ENCODE measurements at regions not wholly inside any gene's neighbourhood (a gene's known extent, or its start where the extent isn't known, plus 50 kb on each side); places are given as distances from the start of the nearest gene placed in this dataset.

DNA sequence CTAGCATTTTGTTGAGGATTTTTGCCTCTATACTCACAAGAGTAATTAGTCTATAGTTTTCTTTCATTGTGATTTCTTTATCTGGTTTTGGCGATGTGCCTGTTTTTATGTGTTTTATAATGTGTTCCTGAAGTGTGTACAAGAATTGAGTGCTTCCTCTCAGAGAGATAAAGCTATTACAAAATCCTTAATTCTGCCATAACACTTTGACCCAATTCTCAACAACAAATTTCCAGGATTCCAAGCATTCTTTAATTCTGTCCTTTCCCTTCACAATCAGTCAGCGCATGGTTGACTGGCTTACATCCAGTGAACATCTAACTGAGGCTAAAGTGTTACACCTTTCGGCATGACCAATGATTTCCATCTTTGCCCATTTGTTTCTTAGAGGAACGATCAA is 282.9 kb upstream of the MVB12B start:
- 93% methylated on average over 2 of the region's 4 CpGs for WGBS (ENCODE audit: insufficient coverage)
- Histone ChIP-seq H3K27ac (ENCODE audit: insufficient read depth in 1 of 2, low read depth in 1 of 2, low read length in 2 of 2, poor library complexity in 1 of 2, severe bottlenecking in 2 of 2) (no peak overlapping the region), H3K36me3 (ENCODE audit: control insufficient read depth in 4 of 4, insufficient read depth in 4 of 4, low read length in 3 of 4) (no peaks in the 10 kb centered on the region), H3K9me3 (ENCODE audit: control extremely low read depth in 1 of 5, control insufficient read depth in 4 of 5, insufficient read depth in 2 of 5, low read depth in 1 of 5, low read length in 4 of 5) (peaks cover 2 to 13% (median 7%) of the 10 kb centered on the region in 5 experiments), H3K4me3 (ENCODE audit: control insufficient read depth in 1 of 7, extremely low read depth in 1 of 7, insufficient read depth in 4 of 7, low read depth in 2 of 7, low read length in 6 of 7) (no peak overlapping the region), H3K27me3 (replicated peaks in 2 of 5; ENCODE audit: control insufficient read depth in 4 of 5, insufficient read depth in 5 of 5, low read length in 4 of 5) (peaks cover 0 to 7% (median 0%) of the 10 kb centered on the region in 5 experiments), H3K4me1 (ENCODE audit: control extremely low read depth in 1 of 4, control insufficient read depth in 4 of 4, insufficient read depth in 4 of 4, low read length in 3 of 4) (no peaks in the 10 kb centered on the region)
- no peak for DNase-seq
- CTCF ChIA-PET: no interaction called here
- POLR2A ChIA-PET: no interaction called here

DNA sequence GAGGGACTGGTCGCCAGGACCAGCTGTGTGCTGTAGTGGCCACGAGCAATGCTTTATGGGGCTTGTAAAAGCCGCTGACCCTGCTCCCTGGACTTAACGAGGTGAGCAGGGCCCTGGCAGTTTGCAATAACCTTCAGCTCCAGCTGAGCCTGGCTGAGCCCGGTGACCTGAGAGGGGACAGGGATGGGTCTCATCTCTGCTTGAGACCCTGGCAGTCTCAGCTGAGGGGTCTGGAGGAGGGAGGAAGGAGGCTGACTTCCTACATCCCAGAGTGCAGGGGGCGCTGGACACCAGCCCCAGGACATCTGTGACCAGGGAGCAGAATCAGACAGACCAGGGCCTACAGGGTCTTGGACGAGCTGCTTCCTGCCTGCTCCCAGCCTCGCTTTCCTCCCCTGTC is 277.5 kb upstream of the MVB12B start:
- ChIA-PET POLR2A (no interaction called here), CTCF (interaction anchor here (1.0 kb wide), 1 partner anchor 9 kb away, joined by 3 read pairs; no protein-coding TSS in a partner anchor)
- Histone ChIP-seq H3K4me3 (ENCODE audit: control insufficient read depth in 1 of 7, extremely low read depth in 1 of 7, insufficient read depth in 4 of 7, low read depth in 2 of 7, low read length in 6 of 7) (no peak overlapping the region), H3K27ac (ENCODE audit: insufficient read depth in 1 of 2, low read depth in 1 of 2, low read length in 2 of 2, poor library complexity in 1 of 2, severe bottlenecking in 2 of 2) (no peak overlapping the region), H3K27me3 (replicated peaks in 2 of 5; ENCODE audit: control insufficient read depth in 4 of 5, insufficient read depth in 5 of 5, low read length in 4 of 5) (peaks cover 0 to 17% (median 9%) of the 10 kb centered on the region in 5 experiments), H3K36me3 (ENCODE audit: control insufficient read depth in 4 of 4, insufficient read depth in 4 of 4, low read length in 3 of 4) (no peaks in the 10 kb centered on the region), H3K4me1 (ENCODE audit: control extremely low read depth in 1 of 4, control insufficient read depth in 4 of 4, insufficient read depth in 4 of 4, low read length in 3 of 4) (no peaks in the 10 kb centered on the region), H3K9me3 (ENCODE audit: control extremely low read depth in 1 of 5, control insufficient read depth in 4 of 5, insufficient read depth in 2 of 5, low read depth in 1 of 5, low read length in 4 of 5) (peaks cover 0 to 13% (median 7%) of the 10 kb centered on the region in 5 experiments)
- WGBS (ENCODE audit: insufficient coverage): 79% methylated on average over 7 of the region's 8 CpGs
- no peak for DNase-seq

DNA sequence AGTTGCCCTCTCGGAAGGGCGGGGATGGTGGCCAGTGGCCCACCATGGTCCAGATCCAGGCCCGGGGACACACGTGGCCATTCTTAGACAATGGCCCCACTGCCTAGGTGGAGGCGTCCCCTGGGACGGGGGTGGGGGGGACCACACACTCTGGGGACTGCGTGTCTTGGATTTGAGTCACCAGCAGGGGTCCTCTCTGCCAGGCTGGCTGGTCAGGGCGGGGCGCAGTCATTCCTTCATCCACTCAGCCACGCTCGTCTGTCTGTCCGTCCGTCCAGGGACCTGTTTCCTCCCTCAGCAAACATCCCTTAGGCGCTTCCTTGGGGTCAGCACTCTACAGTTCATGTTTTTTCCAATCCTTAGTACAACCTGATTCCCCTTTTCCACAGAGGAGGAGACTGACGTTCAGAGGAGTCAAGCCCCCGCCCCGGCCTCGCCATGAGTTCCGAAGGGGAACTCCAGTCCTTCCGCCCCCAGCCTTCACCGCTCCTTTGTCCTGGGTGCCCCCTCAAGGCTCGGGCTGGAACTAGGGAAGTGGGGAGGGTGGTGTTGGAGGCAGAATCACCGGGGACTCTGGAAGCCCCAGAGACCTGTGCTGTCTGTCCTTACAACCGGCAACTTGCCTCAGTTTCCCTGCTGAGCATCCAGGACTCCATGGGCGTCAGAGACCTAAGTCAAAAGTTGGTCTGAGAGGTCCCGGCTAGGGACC is 276.6 kb upstream of the MVB12B start:
- Histone ChIP-seq H3K36me3 (ENCODE audit: control insufficient read depth in 4 of 4, insufficient read depth in 4 of 4, low read length in 3 of 4) (no peaks in the 10 kb centered on the region), H3K4me1 (ENCODE audit: control extremely low read depth in 1 of 4, control insufficient read depth in 4 of 4, insufficient read depth in 4 of 4, low read length in 3 of 4) (no peaks in the 10 kb centered on the region), H3K27me3 (replicated peaks in 2 of 5; ENCODE audit: control insufficient read depth in 4 of 5, insufficient read depth in 5 of 5, low read length in 4 of 5) (peaks cover 0 to 23% (median 9%) of the 10 kb centered on the region in 5 experiments), H3K9me3 (ENCODE audit: control extremely low read depth in 1 of 5, control insufficient read depth in 4 of 5, insufficient read depth in 2 of 5, low read depth in 1 of 5, low read length in 4 of 5) (peaks cover 0 to 10% (median 4%) of the 10 kb centered on the region in 5 experiments), H3K27ac (ENCODE audit: insufficient read depth in 1 of 2, low read depth in 1 of 2, low read length in 2 of 2, poor library complexity in 1 of 2, severe bottlenecking in 2 of 2) (no peak overlapping the region), H3K4me3 (ENCODE audit: control insufficient read depth in 1 of 7, extremely low read depth in 1 of 7, insufficient read depth in 4 of 7, low read depth in 2 of 7, low read length in 6 of 7) (no peak overlapping the region)
- DNase-seq: no peak
- CTCF ChIA-PET: interaction anchor here (1.0 kb wide), 1 partner anchor 10 kb away, joined by 3 read pairs; no protein-coding TSS in a partner anchor
- WGBS (ENCODE audit: insufficient coverage): 75% methylated on average over 20 of the region's 26 CpGs
- POLR2A ChIA-PET: no interaction called here

DNA sequence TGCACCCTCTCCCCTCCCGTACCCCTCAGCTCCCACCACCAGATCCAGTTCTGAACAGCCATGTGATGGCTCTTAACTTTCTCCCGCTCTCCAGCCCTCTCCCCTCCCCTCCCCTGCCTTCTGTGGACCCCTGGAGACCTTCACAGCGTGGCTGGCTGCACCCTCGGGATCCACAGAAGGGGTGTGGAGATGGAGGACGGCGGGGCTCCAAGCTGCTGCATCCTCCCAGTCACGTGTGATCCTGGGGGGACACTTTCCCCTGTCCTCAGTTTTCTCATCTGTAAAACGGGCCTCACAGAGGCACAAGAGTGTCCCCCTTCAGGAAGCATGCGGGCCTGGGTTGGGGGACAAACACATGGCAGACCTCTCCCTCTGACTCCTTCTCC is 276.0 kb upstream of the MVB12B start:
- ChIA-PET POLR2A (no interaction called here), CTCF (no interaction called here)
- no peak overlapping the region for H3K27ac ChIP-seq (ENCODE audit: insufficient read depth in 1 of 2, low read depth in 1 of 2, low read length in 2 of 2, poor library complexity in 1 of 2, severe bottlenecking in 2 of 2)
- no peak overlapping the region for H3K4me3 ChIP-seq (ENCODE audit: control insufficient read depth in 1 of 7, extremely low read depth in 1 of 7, insufficient read depth in 4 of 7, low read depth in 2 of 7, low read length in 6 of 7)
- peaks cover 0 to 7% (median 4%) of the 10 kb centered on the region in 5 experiments for H3K9me3 ChIP-seq (ENCODE audit: control extremely low read depth in 1 of 5, control insufficient read depth in 4 of 5, insufficient read depth in 2 of 5, low read depth in 1 of 5, low read length in 4 of 5)
- no peaks in the 10 kb centered on the region for H3K36me3 ChIP-seq (ENCODE audit: control insufficient read depth in 4 of 4, insufficient read depth in 4 of 4, low read length in 3 of 4)
- H3K4me1 ChIP-seq (ENCODE audit: control extremely low read depth in 1 of 4, control insufficient read depth in 4 of 4, insufficient read depth in 4 of 4, low read length in 3 of 4): no peaks in the 10 kb centered on the region
- WGBS (ENCODE audit: insufficient coverage): 91% methylated on average over 9 of the region's 9 CpGs
- DNase-seq: no peak
- H3K27me3 ChIP-seq (replicated peaks in 2 of 5; ENCODE audit: control insufficient read depth in 4 of 5, insufficient read depth in 5 of 5, low read length in 4 of 5): peaks cover 0 to 23% (median 9%) of the 10 kb centered on the region in 5 experiments

DNA sequence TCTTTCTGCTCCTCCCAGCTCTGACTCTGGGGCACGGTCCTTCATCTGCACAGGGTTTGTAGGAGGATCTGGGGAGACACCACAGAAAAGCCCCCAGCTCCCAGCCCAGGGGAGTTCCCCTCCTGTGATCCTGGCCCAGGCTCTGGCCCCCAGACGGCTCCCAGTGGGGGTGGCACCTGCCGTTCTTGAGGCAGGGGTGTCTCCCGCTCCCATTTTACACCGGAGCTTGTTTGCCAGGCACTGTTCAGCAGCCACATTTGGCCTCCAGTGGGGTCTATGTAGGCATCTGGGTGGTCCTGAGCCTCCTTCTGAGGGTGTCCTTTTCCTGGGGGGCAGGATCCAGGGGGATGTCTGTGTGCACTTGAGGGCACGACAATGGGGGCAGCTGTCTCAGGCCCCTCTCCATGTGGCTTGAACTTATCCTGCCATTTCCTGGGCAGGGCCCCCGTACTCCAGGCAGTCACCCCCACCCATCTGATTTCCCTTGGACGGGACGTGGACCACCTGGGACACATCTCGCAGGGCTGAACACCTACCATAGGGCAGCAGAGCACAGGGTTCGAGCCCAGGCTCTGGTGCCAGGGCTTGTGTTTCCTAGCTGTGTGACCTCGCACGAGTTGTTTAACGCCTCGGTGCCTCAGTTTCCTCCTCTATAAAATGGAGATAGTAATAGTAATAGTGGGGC is 275.0 kb upstream of the MVB12B start:
- Histone ChIP-seq H3K4me1 (ENCODE audit: control extremely low read depth in 1 of 4, control insufficient read depth in 4 of 4, insufficient read depth in 4 of 4, low read length in 3 of 4) (no peaks in the 10 kb centered on the region), H3K27me3 (replicated peaks in 2 of 5; ENCODE audit: control insufficient read depth in 4 of 5, insufficient read depth in 5 of 5, low read length in 4 of 5) (peaks cover 0 to 23% (median 9%) of the 10 kb centered on the region in 5 experiments), H3K36me3 (ENCODE audit: control insufficient read depth in 4 of 4, insufficient read depth in 4 of 4, low read length in 3 of 4) (no peaks in the 10 kb centered on the region), H3K9me3 (ENCODE audit: control extremely low read depth in 1 of 5, control insufficient read depth in 4 of 5, insufficient read depth in 2 of 5, low read depth in 1 of 5, low read length in 4 of 5) (no peaks in the 10 kb centered on the region), H3K4me3 (ENCODE audit: control insufficient read depth in 1 of 7, extremely low read depth in 1 of 7, insufficient read depth in 4 of 7, low read depth in 2 of 7, low read length in 6 of 7) (no peak overlapping the region), H3K27ac (ENCODE audit: insufficient read depth in 1 of 2, low read depth in 1 of 2, low read length in 2 of 2, poor library complexity in 1 of 2, severe bottlenecking in 2 of 2) (no peak overlapping the region)
- 88% methylated on average over 11 of the region's 15 CpGs for WGBS (ENCODE audit: insufficient coverage)
- ChIA-PET CTCF (no interaction called here), POLR2A (interaction anchor here (0.5 to 0.6 kb wide), 2 partner anchors 26 to 566 kb away, joined by 3 to 4 read pairs; no protein-coding TSS in a partner anchor)
- DNase-seq: no peak

DNA sequence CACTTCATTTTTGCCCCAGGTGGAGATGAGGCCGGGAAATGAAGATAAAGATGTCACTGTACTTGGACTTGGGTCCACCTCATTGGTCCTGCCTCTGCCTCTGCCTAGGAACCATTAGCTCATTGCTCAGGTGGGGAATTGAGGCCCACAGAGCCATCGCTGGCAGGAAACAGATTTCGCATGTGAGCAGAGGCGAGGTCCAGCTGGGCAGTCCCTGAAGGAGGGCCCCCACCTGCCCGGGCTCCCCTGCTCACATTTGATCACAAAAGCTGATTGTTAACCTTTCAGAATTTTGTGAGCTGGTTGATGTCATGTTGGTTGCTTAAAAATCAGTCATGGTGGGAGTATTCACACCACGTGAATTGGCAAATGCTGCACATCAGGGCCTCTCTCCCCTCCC is 273.8 kb upstream of the MVB12B start:
- H3K27ac ChIP-seq (ENCODE audit: insufficient read depth in 1 of 2, low read depth in 1 of 2, low read length in 2 of 2, poor library complexity in 1 of 2, severe bottlenecking in 2 of 2): no peak overlapping the region
- H3K9me3 ChIP-seq (ENCODE audit: control extremely low read depth in 1 of 5, control insufficient read depth in 4 of 5, insufficient read depth in 2 of 5, low read depth in 1 of 5, low read length in 4 of 5): no peaks in the 10 kb centered on the region
- DNase-seq: no peak
- no peaks in the 10 kb centered on the region for H3K4me1 ChIP-seq (ENCODE audit: control extremely low read depth in 1 of 4, control insufficient read depth in 4 of 4, insufficient read depth in 4 of 4, low read length in 3 of 4)
- no peaks in the 10 kb centered on the region for H3K36me3 ChIP-seq (ENCODE audit: control insufficient read depth in 4 of 4, insufficient read depth in 4 of 4, low read length in 3 of 4)
- H3K27me3 ChIP-seq (replicated peaks in 2 of 5; ENCODE audit: control insufficient read depth in 4 of 5, insufficient read depth in 5 of 5, low read length in 4 of 5): peaks cover 0 to 23% (median 9%) of the 10 kb centered on the region in 5 experiments
- WGBS (ENCODE audit: insufficient coverage): 84% methylated on average over 5 of the region's 6 CpGs
- ChIA-PET CTCF (interaction anchor here (0.6 kb wide), 1 partner anchor 11 kb away, joined by 3 read pairs; no protein-coding TSS in a partner anchor), POLR2A (no interaction called here)
- no peak overlapping the region for H3K4me3 ChIP-seq (ENCODE audit: control insufficient read depth in 1 of 7, extremely low read depth in 1 of 7, insufficient read depth in 4 of 7, low read depth in 2 of 7, low read length in 6 of 7)

DNA sequence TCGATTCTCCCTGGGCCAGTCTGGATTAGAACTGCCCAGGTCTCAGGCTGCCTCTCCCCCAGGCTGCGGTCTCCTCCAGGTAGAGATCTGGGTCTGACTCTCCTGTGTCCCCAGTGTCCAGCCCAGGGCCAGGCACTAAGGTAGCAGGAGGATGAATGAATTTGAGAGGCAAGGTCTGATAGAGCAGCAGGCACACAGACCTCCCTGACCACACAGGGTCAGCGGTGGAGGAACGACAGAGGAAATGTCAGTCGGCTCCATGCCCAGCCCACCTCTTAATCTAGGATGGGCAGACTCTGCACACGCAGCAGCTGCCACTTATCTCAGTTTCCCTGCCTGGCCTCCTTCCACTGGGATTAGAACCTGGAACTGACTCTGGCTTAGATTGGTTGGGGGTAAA is 272.7 kb upstream of the MVB12B start:
- H3K36me3 ChIP-seq (ENCODE audit: control insufficient read depth in 4 of 4, insufficient read depth in 4 of 4, low read length in 3 of 4): no peaks in the 10 kb centered on the region
- no peaks in the 10 kb centered on the region for H3K9me3 ChIP-seq (ENCODE audit: control extremely low read depth in 1 of 5, control insufficient read depth in 4 of 5, insufficient read depth in 2 of 5, low read depth in 1 of 5, low read length in 4 of 5)
- no peak for DNase-seq
- H3K27ac ChIP-seq (ENCODE audit: insufficient read depth in 1 of 2, low read depth in 1 of 2, low read length in 2 of 2, poor library complexity in 1 of 2, severe bottlenecking in 2 of 2): no peak overlapping the region
- H3K27me3 ChIP-seq (replicated peaks in 2 of 5; ENCODE audit: control insufficient read depth in 4 of 5, insufficient read depth in 5 of 5, low read length in 4 of 5): peaks cover 0 to 24% (median 9%) of the 10 kb centered on the region in 5 experiments
- 64% methylated on average over 6 of the region's 6 CpGs for WGBS (ENCODE audit: insufficient coverage)
- CTCF ChIA-PET: no interaction called here
- POLR2A ChIA-PET: no interaction called here
- no peak overlapping the region for H3K4me3 ChIP-seq (ENCODE audit: control insufficient read depth in 1 of 7, extremely low read depth in 1 of 7, insufficient read depth in 4 of 7, low read depth in 2 of 7, low read length in 6 of 7)
- no peaks in the 10 kb centered on the region for H3K4me1 ChIP-seq (ENCODE audit: control extremely low read depth in 1 of 4, control insufficient read depth in 4 of 4, insufficient read depth in 4 of 4, low read length in 3 of 4)
